ENCODE measurements at regions not wholly inside any gene's neighbourhood (a gene's known extent, or its start where the extent isn't known, plus 50 kb on each side); places are given as distances from the start of the nearest gene placed in this dataset.

GRCh38 chr10:4094751-4095150, 309.7 kb upstream of the KLF6 start:
- Histone ChIP-seq H3K27ac (no peak overlapping the region), H3K4me1 (no peaks in the 10 kb centered on the region), H3K27me3 (no peaks in the 10 kb centered on the region), H3K4me3 (no peak overlapping the region), H3K9me3 (replicated peaks) (no peaks in the 10 kb centered on the region), H3K36me3 (no peaks in the 10 kb centered on the region)
- DNase-seq: no peak

GRCh38 chr10:4093438-4093837, 308.4 kb upstream of the KLF6 start:
- no peaks in the 10 kb centered on the region for H3K27me3 ChIP-seq
- DNase-seq: no peak
- H3K9me3 ChIP-seq (replicated peaks): no peaks in the 10 kb centered on the region
- no peaks in the 10 kb centered on the region for H3K4me1 ChIP-seq
- H3K4me3 ChIP-seq: no peak overlapping the region
- no peaks in the 10 kb centered on the region for H3K36me3 ChIP-seq
- H3K27ac ChIP-seq: no peak overlapping the region

GRCh38 chr10:4088354-4089066, 303.5 kb upstream of the KLF6 start:
- Histone ChIP-seq H3K9me3 (replicated peaks) (no peaks in the 10 kb centered on the region), H3K4me3 (no peak overlapping the region), H3K27ac (no peak overlapping the region), H3K27me3 (no peaks in the 10 kb centered on the region), H3K36me3 (no peaks in the 10 kb centered on the region), H3K4me1 (no peaks in the 10 kb centered on the region)
- DNase-seq: no peak

GRCh38 chr10:4086131-4086898, 301.3 kb upstream of the KLF6 start:
- no peak overlapping the region for H3K27ac ChIP-seq
- no peak overlapping the region for H3K4me3 ChIP-seq
- DNase-seq: no peak
- no peaks in the 10 kb centered on the region for H3K9me3 ChIP-seq (replicated peaks)
- no peaks in the 10 kb centered on the region for H3K4me1 ChIP-seq
- no peaks in the 10 kb centered on the region for H3K36me3 ChIP-seq
- no peaks in the 10 kb centered on the region for H3K27me3 ChIP-seq

- no peaks in the 10 kb centered on the region for H3K36me3 ChIP-seq
- H3K4me1 ChIP-seq: no peaks in the 10 kb centered on the region
- H3K27me3 ChIP-seq: no peaks in the 10 kb centered on the region
- no peak overlapping the region for H3K27ac ChIP-seq
- H3K9me3 ChIP-seq (replicated peaks): no peaks in the 10 kb centered on the region
- no peak for DNase-seq
- no peak overlapping the region for H3K4me3 ChIP-seq
Measured at GRCh38 chr10:4083509-4084003, 298.5 kb upstream of the KLF6 start.

- Histone ChIP-seq H3K27me3 (no peaks in the 10 kb centered on the region), H3K4me1 (no peaks in the 10 kb centered on the region), H3K9me3 (replicated peaks) (no peaks in the 10 kb centered on the region), H3K27ac (no peak overlapping the region), H3K36me3 (no peaks in the 10 kb centered on the region), H3K4me3 (no peak overlapping the region)
- no peak for DNase-seq
Measured at GRCh38 chr10:4082861-4083260, 297.9 kb upstream of the KLF6 start.

GRCh38 chr10:4081685-4082111, 296.7 kb upstream of the KLF6 start:
- DNase-seq: no peak
- no peaks in the 10 kb centered on the region for H3K4me1 ChIP-seq
- H3K4me3 ChIP-seq: no peak overlapping the region
- H3K9me3 ChIP-seq (replicated peaks): no peaks in the 10 kb centered on the region
- H3K27ac ChIP-seq: no peak overlapping the region
- no peaks in the 10 kb centered on the region for H3K27me3 ChIP-seq
- H3K36me3 ChIP-seq: no peaks in the 10 kb centered on the region

GRCh38 chr10:4080225-4080805, 295.3 kb upstream of the KLF6 start:
- Histone ChIP-seq H3K36me3 (no peaks in the 10 kb centered on the region), H3K9me3 (replicated peaks) (no peaks in the 10 kb centered on the region), H3K4me3 (no peak overlapping the region), H3K4me1 (no peaks in the 10 kb centered on the region), H3K27me3 (no peaks in the 10 kb centered on the region), H3K27ac (no peak overlapping the region)
- no peak for DNase-seq

GRCh38 chr10:4079803-4080202, 294.8 kb upstream of the KLF6 start:
- Histone ChIP-seq H3K27me3 (no peaks in the 10 kb centered on the region), H3K4me3 (no peak overlapping the region), H3K27ac (no peak overlapping the region), H3K9me3 (replicated peaks) (no peaks in the 10 kb centered on the region), H3K36me3 (no peaks in the 10 kb centered on the region), H3K4me1 (no peaks in the 10 kb centered on the region)
- no peak for DNase-seq

- Histone ChIP-seq H3K9me3 (replicated peaks) (no peaks in the 10 kb centered on the region), H3K36me3 (no peaks in the 10 kb centered on the region), H3K27ac (no peak overlapping the region), H3K4me3 (no peak overlapping the region), H3K27me3 (no peaks in the 10 kb centered on the region), H3K4me1 (no peaks in the 10 kb centered on the region)
- DNase-seq: no peak
Measured at GRCh38 chr10:4077804-4078203, 292.8 kb upstream of the KLF6 start.

- no peaks in the 10 kb centered on the region for H3K27me3 ChIP-seq
Measured at GRCh38 chr10:4076983-4077382, 292.0 kb upstream of the KLF6 start.

GRCh38 chr10:4075443-4075842, 290.4 kb upstream of the KLF6 start:
- H3K36me3 ChIP-seq: no peaks in the 10 kb centered on the region
- H3K27ac ChIP-seq: no peak overlapping the region
- no peak overlapping the region for H3K4me3 ChIP-seq
- H3K9me3 ChIP-seq (replicated peaks): no peaks in the 10 kb centered on the region
- no peaks in the 10 kb centered on the region for H3K27me3 ChIP-seq
- no peaks in the 10 kb centered on the region for H3K4me1 ChIP-seq
- DNase-seq: no peak

More at GRCh38 chr10:4076983-4077382, 292.0 kb upstream of the KLF6 start:
- H3K9me3 ChIP-seq (replicated peaks): no peaks in the 10 kb centered on the region
- no peak overlapping the region for H3K27ac ChIP-seq
- H3K36me3 ChIP-seq: no peaks in the 10 kb centered on the region
- DNase-seq: no peak
- H3K4me3 ChIP-seq: no peak overlapping the region
- no peaks in the 10 kb centered on the region for H3K4me1 ChIP-seq

- Histone ChIP-seq H3K27ac (no peak overlapping the region), H3K4me1 (no peaks in the 10 kb centered on the region), H3K27me3 (no peaks in the 10 kb centered on the region), H3K9me3 (replicated peaks) (no peaks in the 10 kb centered on the region), H3K4me3 (no peak overlapping the region), H3K36me3 (no peaks in the 10 kb centered on the region)
- no peak for DNase-seq
Measured at GRCh38 chr10:4074545-4075407, 289.8 kb upstream of the KLF6 start.

- Histone ChIP-seq H3K9me3 (replicated peaks) (no peaks in the 10 kb centered on the region), H3K27me3 (no peaks in the 10 kb centered on the region), H3K4me3 (no peak overlapping the region), H3K27ac (no peak overlapping the region), H3K4me1 (no peaks in the 10 kb centered on the region), H3K36me3 (no peaks in the 10 kb centered on the region)
- DNase-seq: no peak
Measured at GRCh38 chr10:4073912-4074311, 288.9 kb upstream of the KLF6 start.
